ENCODE measurements at regions not wholly inside any gene's neighbourhood (a gene's known extent, or its start where the extent isn't known, plus 50 kb on each side); places are given as distances from the start of the nearest gene placed in this dataset.

DNA sequence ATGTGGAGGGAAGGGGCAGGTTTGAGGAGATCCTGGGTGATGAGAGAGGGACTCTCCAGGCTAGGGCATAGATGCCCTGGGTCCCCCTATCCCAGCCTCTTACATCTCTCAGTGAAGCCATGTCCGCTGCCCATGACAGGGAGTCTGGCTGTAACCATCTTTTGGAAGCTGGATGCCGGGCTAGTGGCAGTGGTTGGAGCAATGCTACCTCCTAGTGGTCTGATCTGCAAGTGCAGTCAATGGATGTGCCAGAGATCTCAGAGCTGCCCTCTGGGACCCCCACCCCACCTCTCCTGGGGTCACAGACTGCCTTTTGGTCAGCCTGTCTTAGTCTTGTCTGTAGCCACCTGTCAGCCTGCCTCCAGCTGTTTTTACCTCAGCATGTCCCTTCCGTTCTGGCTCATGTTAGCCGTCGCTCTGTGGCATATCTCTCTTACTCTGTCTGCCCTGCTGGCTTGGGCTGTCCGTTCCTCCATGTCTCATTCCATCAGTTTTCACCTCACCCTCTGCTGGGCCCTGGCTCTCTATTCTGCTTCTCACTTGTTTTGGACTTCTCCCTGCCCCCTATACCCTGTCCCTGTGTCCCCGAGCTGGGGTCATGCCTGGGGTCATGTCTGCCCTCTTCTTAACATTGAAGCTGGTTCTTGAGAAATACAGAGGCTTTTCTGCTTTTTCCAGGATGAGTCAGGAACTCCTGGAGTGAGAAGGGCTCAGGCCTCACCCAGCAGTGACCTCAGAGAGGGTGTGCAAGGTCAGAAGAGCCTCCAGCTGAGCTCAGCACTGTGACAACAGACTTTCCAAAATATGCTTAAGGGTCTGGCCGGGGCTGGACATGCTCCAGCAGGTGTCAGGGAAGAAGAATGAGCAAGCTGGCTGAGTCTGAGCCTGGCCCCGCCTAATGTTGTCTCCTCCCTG, 52.0 kb upstream of the THY1 start:
- DNase-seq (ENCODE audit: low read depth in 2 of 2, low spot score in 1 of 2) = peak; percentile 7

DNA sequence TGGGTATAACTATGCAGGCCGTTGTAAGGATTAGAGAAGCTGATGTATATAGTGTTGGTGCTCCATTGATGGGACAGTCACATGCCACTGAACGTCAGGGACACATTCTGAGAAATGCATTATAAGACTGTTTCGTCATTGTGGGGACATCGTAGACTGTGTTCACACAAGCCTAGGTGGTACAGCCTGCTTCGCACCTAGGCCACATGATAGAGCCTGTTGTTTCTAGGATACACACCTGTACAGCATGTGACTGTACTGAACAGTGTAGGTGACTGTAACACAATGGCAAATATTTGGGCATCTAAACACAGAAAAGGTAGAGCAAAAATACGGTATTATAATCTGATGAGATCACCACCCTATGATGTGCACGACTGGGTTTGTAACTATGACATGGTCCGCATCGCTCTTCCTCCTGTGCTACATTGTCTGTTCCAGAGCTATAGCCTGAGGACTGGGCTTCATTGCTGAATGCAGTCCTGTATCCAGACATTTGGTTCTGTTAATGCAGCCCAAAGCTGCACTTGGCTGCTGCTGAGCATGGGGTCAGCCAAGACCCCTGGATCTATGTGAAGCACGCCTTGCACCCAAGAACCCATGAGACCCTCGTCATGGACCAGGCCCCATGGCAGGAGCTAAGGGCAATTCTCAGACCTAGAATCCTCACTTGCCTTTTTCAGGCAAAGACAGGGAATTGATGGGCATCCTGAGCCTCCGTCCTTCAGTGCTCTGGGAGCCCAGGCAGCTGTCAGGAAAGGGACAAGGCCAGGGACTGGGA, 51.1 kb upstream of the THY1 start:
- no peak for DNase-seq (ENCODE audit: low read depth in 2 of 2, low spot score in 1 of 2)

DNA sequence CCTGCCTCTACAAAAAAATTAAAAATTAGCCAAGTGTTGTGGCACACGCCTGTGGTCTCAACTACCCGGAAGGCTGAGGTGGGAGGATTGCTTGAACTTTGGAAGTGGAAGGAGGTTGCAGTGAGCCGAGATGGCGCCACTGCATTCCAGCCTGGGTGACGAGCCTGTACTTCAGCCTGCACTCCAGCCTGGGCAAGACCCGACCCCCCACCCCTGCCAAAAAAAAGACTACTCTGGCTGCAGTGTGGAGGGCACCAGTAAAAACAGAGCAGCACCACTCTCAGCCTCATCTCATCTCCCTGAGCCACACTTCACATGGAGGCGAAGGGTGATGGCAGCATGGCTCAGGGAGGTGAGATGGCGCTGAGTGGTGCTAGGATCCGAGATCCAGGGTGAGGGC, 50.3 kb upstream of the THY1 start:
- DNase-seq (ENCODE audit: low read depth in 2 of 2, low spot score in 1 of 2) = no peak

DNA sequence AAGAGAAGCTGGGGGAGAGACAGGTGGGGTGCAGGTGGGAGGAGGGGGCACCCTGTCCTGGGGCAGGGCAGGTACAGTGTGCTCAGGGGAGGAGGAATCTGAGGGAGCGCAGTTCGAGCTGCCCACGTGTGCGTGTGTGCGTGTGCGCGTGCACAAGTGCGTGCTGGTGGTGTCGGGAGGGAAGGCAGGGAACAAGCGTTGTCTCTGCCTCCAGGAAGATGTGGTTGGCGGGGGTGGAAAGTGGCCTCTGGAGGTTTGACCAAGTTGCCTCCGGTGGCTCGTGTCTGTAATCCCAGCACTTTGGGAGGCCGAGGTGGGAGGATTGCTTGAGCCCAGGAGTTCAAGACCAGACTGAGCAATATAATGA, 49.9 kb upstream of the THY1 start:
- DNase-seq (ENCODE audit: low read depth in 2 of 2, low spot score in 1 of 2) = no peak
